ENCODE measurements at regions not wholly inside any gene's neighbourhood (a gene's known extent, or its start where the extent isn't known, plus 50 kb on each side); places are given as distances from the start of the nearest gene placed in this dataset.

DNA sequence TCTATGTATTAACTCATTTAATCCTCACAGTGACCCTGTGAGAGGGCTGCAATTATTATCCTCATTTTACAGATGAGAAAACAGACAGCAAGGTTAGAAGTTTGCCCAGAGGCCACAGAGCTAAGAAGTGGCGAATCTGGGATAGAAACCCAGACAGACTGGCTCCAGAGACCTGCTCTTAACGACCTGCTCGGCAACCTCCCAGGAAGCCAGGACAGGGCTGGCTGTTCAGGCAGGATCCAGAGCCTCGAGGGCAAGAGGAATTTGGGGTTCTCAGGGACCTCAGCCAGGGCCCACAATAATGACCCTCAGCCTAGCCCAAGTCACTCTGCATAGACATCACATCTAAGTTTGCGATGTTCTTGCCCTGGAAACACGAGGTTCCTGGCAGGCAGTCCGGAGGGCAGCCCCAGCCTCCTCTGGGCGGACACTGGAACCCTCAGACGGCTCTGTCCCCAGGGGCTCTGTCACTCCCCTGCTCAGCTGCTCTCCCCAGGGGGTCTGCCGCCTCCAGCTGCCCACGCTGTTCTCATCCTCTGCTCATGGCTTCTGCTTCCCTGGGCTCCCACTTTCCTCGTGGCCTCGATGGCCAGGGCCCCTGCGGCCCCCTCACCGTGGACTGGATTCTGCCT, 138.5 kb upstream of the ERCC6L2 start:
- DNase-seq (ENCODE audit: low read depth), result no peak
- TF ChIP-seq, protein P1, sequence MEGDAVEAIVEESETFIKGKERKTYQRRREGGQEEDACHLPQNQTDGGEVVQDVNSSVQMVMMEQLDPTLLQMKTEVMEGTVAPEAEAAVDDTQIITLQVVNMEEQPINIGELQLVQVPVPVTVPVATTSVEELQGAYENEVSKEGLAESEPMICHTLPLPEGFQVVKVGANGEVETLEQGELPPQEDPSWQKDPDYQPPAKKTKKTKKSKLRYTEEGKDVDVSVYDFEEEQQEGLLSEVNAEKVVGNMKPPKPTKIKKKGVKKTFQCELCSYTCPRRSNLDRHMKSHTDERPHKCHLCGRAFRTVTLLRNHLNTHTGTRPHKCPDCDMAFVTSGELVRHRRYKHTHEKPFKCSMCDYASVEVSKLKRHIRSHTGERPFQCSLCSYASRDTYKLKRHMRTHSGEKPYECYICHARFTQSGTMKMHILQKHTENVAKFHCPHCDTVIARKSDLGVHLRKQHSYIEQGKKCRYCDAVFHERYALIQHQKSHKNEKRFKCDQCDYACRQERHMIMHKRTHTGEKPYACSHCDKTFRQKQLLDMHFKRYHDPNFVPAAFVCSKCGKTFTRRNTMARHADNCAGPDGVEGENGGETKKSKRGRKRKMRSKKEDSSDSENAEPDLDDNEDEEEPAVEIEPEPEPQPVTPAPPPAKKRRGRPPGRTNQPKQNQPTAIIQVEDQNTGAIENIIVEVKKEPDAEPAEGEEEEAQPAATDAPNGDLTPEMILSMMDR (conservative IDR thresholded peaks at IDR 0.05; ENCODE audit: low read depth, low read length), result no peak
- H3K4me3 ChIP-seq (ENCODE audit: low read depth, low read length), result no peak overlapping the region

DNA sequence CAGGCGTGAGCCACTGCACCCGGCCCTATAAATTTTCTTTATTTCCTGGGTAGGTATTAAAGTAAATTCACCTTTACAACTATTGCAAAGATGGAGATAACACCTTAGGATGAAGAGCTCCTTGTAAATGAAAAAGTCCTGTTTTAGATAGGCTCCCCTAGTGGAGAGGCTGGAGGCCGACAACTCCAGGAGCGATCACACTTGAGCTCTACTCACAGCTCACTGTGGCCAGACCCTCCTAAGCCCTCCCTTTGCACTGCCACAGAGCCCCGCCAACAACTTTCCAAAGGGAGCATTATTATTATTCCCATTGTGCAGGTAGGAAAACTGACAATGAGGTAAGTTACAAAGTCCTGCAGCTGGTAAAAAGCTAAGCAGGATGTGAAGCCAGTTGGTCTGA, 139.1 kb upstream of the ERCC6L2 start:
- DNase-seq (ENCODE audit: low read depth), result no peak
- H3K4me3 ChIP-seq (ENCODE audit: low read depth, low read length), result no peak overlapping the region
- TF ChIP-seq, protein P1 (conservative IDR thresholded peaks at IDR 0.05; ENCODE audit: low read depth, low read length), result peak; percentile 53

DNA sequence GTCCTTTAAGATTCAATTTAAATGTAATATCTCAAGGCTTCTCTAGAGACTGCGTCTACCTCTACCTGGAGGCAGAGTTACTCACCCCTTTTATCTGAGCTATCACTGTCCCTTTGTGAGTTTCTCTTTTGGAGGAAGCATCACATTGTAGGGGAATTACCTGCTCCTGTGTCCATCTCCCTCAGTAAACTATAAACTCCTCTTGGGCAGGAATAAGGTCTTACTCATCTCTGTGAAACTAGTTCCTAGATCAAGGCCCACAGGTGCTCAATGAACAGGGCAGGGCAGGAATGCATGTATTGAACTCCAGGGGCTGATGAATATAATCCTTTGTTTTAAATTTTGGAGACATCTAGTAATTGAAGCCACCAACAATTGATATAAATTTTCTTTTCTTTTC, 139.8 kb upstream of the ERCC6L2 start:
- no peak overlapping the region for H3K4me3 ChIP-seq (ENCODE audit: low read depth, low read length)
- no peak for DNase-seq (ENCODE audit: low read depth)
- TF ChIP-seq, protein P1 (conservative IDR thresholded peaks at IDR 0.05; ENCODE audit: low read depth, low read length), result no peak

DNA sequence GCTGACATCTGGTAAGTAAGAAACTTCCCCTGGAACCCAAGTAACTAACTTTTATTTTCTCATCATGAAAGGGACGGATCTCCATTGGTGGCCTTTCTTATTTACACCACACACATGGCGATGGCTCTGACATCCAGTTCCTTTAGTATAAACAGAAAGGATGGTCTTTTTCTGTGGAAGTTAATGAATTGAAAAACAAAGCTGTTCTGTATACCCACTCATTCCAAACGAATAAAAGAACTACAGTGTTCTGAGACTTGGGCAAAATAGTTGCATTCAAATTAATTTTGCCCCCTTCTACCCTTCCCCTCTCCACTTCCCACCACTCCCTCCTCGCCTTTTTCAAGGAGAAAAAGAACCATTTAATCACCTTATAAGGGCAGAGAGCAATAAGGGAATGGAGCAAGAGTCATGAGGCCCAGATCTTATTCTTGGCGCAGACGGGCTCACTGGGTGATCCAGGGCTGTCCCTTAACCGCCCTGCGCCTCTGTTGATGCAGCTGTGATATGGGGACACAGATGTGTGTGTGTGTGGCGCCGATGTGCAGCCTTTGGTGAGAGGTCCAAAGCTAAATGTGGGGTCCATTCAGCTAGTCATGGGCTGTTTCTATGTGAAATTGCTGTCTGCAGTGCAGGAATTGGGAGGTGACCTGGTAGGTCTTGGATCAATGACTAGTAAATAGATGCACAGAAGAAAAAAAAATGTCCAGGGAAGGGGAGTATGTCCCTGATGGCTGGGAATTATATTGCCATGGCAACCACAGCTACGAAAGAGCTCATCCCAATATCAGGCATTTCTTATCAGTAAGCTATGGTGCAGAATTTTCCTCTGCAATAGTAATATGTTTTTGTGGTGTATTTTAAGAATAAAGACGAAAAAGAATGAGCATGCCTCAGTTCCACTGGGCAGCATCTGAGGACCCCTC, 141.5 kb upstream of the ERCC6L2 start:
- no peak overlapping the region for H3K4me3 ChIP-seq (ENCODE audit: low read depth, low read length)
- DNase-seq (ENCODE audit: low read depth), result no peak
- TF ChIP-seq, protein P1 (conservative IDR thresholded peaks at IDR 0.05; ENCODE audit: low read depth, low read length), result no peak

DNA sequence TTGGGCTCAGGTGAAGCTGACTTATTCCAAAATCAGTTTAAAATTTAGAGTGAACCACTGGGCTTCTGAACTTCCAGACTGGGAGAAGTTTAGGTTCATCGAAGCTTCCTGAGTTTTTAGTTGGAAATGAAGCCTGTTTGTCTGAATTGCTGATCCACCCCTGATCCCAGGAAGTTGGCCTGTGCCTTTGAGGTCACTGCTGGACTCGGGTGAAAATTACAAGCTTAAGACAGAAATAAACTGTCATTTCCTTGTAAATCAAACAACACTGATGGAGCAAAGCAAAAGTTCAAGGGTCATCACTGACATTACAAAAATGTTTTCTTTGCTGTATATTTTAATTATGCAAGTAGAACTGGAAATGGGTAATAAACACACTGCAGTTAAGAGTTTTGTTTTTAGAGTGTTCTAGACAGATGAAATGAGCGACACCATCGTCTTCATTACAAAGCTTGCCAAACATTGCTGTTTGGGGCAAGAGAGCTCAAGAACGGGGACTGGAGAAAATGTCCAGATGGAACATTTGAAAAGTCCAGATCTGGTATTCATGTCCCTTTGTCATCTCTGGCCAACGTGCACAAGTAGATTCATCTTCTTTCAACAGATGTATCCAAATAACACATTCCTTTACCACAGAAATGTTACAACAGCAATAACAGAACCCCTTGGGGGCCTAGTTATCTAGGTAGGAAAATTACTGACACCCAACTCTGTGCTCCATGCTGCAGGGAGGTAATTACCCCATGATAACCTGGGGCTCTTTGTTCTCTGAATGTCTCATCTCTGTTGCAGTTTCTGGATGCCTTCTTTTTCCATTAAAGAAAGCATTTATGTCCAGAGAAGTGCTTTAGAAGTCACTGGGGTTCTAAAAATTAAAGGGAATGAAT, 142.4 kb upstream of the ERCC6L2 start:
- DNase-seq (ENCODE audit: low read depth), result no peak
- no peak overlapping the region for H3K4me3 ChIP-seq (ENCODE audit: low read depth, low read length)

DNA sequence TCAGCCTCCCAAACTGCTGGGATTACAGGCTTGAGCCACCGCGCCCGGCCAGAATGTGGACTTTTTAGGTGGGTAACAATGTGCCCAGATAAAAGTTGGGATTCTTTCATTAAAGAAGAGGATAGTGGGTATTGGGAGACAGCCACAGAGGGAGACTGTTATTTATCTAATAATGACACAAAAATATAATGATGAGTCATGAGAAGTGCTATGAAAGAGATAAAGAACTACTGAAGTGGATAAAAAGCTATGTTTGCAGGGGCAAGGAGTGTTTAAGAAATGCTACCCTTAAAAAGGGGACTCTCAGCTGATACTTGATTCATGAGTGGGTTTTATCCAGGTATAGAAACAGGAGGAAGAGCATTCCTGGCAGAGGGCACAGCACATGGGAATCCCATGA, 143.6 kb upstream of the ERCC6L2 start:
- DNase-seq (ENCODE audit: low read depth), result no peak
- TF ChIP-seq, protein P1 (conservative IDR thresholded peaks at IDR 0.05; ENCODE audit: low read depth, low read length), result no peak

More for the DNA sequence above, 142.4 kb upstream of the ERCC6L2 start:
- TF ChIP-seq, protein P1 (conservative IDR thresholded peaks at IDR 0.05; ENCODE audit: low read depth, low read length), result no peak

More for the DNA sequence above, 143.6 kb upstream of the ERCC6L2 start:
- H3K4me3 ChIP-seq (ENCODE audit: low read depth, low read length), result no peak overlapping the region
